SK-N-SH (cell line): ENCODE measurements at regions not wholly inside any gene's neighbourhood (a gene's known extent, or its start where the extent isn't known, plus 50 kb on each side); places are given as distances from the start of the nearest gene placed in this dataset.

Experiments used
- CTCF ChIA-PET: fragments of 300-600, 350-600 bp; formaldehyde crosslinking; extraction: SDS; loops from one replicate; lab custom pipeline; 2021; lab: Yijun Ruan, JAX
- POLR2A ChIA-PET: fragments of 350-600 bp; sonication (Branson Sonifier 250); formaldehyde crosslinking; extraction: SDS; loops from one replicate; lab custom pipeline; 2020; ENCODE audit warnings: antibody characterized with exemption, inconsistent platforms; lab: Yijun Ruan, JAX
- DNase-seq: peaks from one replicate; pipeline ENCODE4 v3.0.0; 2012
- H2AFZ ChIP-seq: fragments of 200-600 bp; sonication (generic); 2 replicates; pipeline ENCODE4 v1.8.1; 2016; ENCODE audit warnings: antibody characterized with exemption, mild to moderate bottlenecking, low read depth
- H3F3A ChIP-seq: fragments of 200-600 bp; sonication (generic); replicated peaks from 2 replicates; pipeline ENCODE3; 2016; ENCODE audit warnings: antibody characterized with exemption, mild to moderate bottlenecking; ENCODE audit not compliant: insufficient read depth
- H3K27ac ChIP-seq, 2 experiments: fragments of 200-500 bp in 1 of 2; fragments of 200-600 bp in 1 of 2; sonication (Bioruptor generic) in 1 of 2; sonication (generic), shearing (Covaris generic) in 1 of 2; 2 replicates each; pipeline versions ENCODE4 v1.5.1 to v1.6.1; 2014 to 2016; ENCODE audit warnings: low read depth in 2 of 2, inconsistent platforms in 1 of 2, low read length in 1 of 2, mild to moderate bottlenecking in 1 of 2, mixed read lengths in 1 of 2
- H3K27me3 ChIP-seq: fragments of 200-600 bp; sonication (generic), shearing (Covaris generic); 2 replicates; pipeline ENCODE4 v1.6.1; 2016; ENCODE audit warnings: mixed run types; ENCODE audit not compliant: insufficient read depth
- H3K36me3 ChIP-seq, 2 experiments: fragments of 200-500 bp in 1 of 2; fragments of 200-600 bp in 1 of 2; sonication (Bioruptor generic) in 1 of 2; sonication (generic) in 1 of 2; replicated peaks in 1 of 2; 2 replicates each; pipeline versions ENCODE3 to v1.5.1; 2014 to 2016; ENCODE audit warnings: low read length in 1 of 2, mild to moderate bottlenecking in 1 of 2; ENCODE audit not compliant: insufficient read depth in 2 of 2, control insufficient read depth in 1 of 2
- H3K4me1 ChIP-seq, 2 experiments: fragments of 200-500 bp in 1 of 2; fragments of 200-600 bp in 1 of 2; sonication (Bioruptor generic) in 1 of 2; sonication (generic), shearing (Covaris generic) in 1 of 2; 2 replicates each; pipeline versions ENCODE4 v1.5.1 to v1.6.1; 2014 to 2016; ENCODE audit warnings: low read depth in 1 of 2, low read length in 1 of 2, mixed run types in 1 of 2; ENCODE audit not compliant: insufficient read depth in 2 of 2, control insufficient read depth in 1 of 2
- H3K4me2 ChIP-seq: fragments of 200-600 bp; sonication (generic), shearing (Covaris generic); 2 replicates; pipeline ENCODE4 v1.6.1; 2017; ENCODE audit warnings: mixed run types
- H3K4me3 ChIP-seq, 2 experiments: fragments of 200-500 bp in 1 of 2; fragments of 200-600 bp in 1 of 2; sonication (Bioruptor generic) in 1 of 2; sonication (generic), shearing (Covaris generic) in 1 of 2; 2 replicates each; pipeline versions ENCODE4 v1.5.1 to v1.8.1; 2014 to 2016; ENCODE audit warnings: low read depth in 2 of 2, inconsistent platforms in 1 of 2, low read length in 1 of 2, mild to moderate bottlenecking in 1 of 2, mixed read lengths in 1 of 2, moderate library complexity in 1 of 2
- H3K79me2 ChIP-seq: fragments of 200-600 bp; sonication (generic); 2 replicates; pipeline ENCODE4 v1.8.1; 2017; ENCODE audit warnings: mild to moderate bottlenecking; ENCODE audit not compliant: insufficient read depth
- H3K9ac ChIP-seq: fragments of 200-600 bp; sonication (generic); 2 replicates; pipeline ENCODE4 v1.6.1; 2017; ENCODE audit warnings: mixed run types
- H3K9me2 ChIP-seq: fragments of 200-600 bp; sonication (generic); 2 replicates; pipeline ENCODE4 v1.6.1; 2017; ENCODE audit warnings: mixed run types
- H3K9me3 ChIP-seq: fragments of 200-600 bp; sonication (generic); 2 replicates; pipeline ENCODE4 v1.6.1; 2017; ENCODE audit warnings: mixed run types, mild to moderate bottlenecking, moderate library complexity
- H4K20me1 ChIP-seq: fragments of 200-600 bp; sonication (generic); 2 replicates; pipeline ENCODE4 v1.6.1; 2017; ENCODE audit warnings: mild to moderate bottlenecking, mixed run types; ENCODE audit not compliant: insufficient read depth
- FOSL2 ChIP-seq: IDR thresholded peaks from 2 replicates; pipeline ENCODE4 v1.4.0; 2012; ENCODE audit warnings: low read depth, mild to moderate bottlenecking, moderate library complexity, borderline replicate concordance
- FOXJ3 ChIP-seq: sonication (generic); formaldehyde crosslinking; IDR thresholded peaks from 2 replicates; pipeline ENCODE4 v1.5.1; 2020; ENCODE audit warnings: mild to moderate bottlenecking, missing genetic modification reagents
- GABPA ChIP-seq: IDR thresholded peaks from 2 replicates; pipeline ENCODE4 v1.4.0; 2012; ENCODE audit warnings: low read depth, mild to moderate bottlenecking
- GATA2 ChIP-seq: sonication (generic); formaldehyde crosslinking; IDR thresholded peaks from 2 replicates; pipeline ENCODE4 v1.5.0; 2020; ENCODE audit warnings: mild to moderate bottlenecking, missing genetic modification reagents
- JUND ChIP-seq: IDR thresholded peaks from 2 replicates; pipeline ENCODE4 v1.4.0; 2012
- MEF2A ChIP-seq: IDR thresholded peaks from 2 replicates; pipeline ENCODE4 v1.4.0; 2012; ENCODE audit warnings: low read depth, borderline replicate concordance
- MXI1 ChIP-seq: IDR thresholded peaks from 2 replicates; pipeline ENCODE4 v1.6.1; 2012; ENCODE audit warnings: mild to moderate bottlenecking, low read depth, low read length, improper control_type of control experiment
- NFIC ChIP-seq: IDR thresholded peaks from 2 replicates; pipeline ENCODE4 v1.4.0; 2012; ENCODE audit warnings: borderline replicate concordance
- POLR2AphosphoS5 ChIP-seq: IDR thresholded peaks from 2 replicates; pipeline ENCODE4 v1.6.1; 2012; ENCODE audit warnings: low read depth, low read length
- RAD21 ChIP-seq: IDR thresholded peaks from 2 replicates; pipeline ENCODE4 v1.6.1; 2012; ENCODE audit warnings: mild to moderate bottlenecking, low read length
- RFX5 ChIP-seq: IDR thresholded peaks from 2 replicates; pipeline ENCODE4 v1.6.1; 2012; ENCODE audit warnings: mild to moderate bottlenecking, improper control_type of control experiment, low read length
- RXRA ChIP-seq: IDR thresholded peaks from 2 replicates; pipeline ENCODE4 v1.4.0; 2012; ENCODE audit warnings: low read depth, mild to moderate bottlenecking, borderline replicate concordance
- SIN3A ChIP-seq: IDR thresholded peaks from 2 replicates; pipeline ENCODE4 v1.6.1; 2012; ENCODE audit warnings: low read depth, mild to moderate bottlenecking, low read length, moderate library complexity, borderline replicate concordance
- SMC3 ChIP-seq: IDR thresholded peaks from 2 replicates; pipeline ENCODE4 v1.6.1; 2012; ENCODE audit warnings: low read depth, low read length, improper control_type of control experiment
- TCF12 ChIP-seq: IDR thresholded peaks from 2 replicates; pipeline ENCODE4 v1.4.0; 2012
- YY1 ChIP-seq: IDR thresholded peaks from 2 replicates; pipeline ENCODE4 v1.4.0; 2012; ENCODE audit warnings: low read depth, mild to moderate bottlenecking
- TF ChIP-seq, protein P1 (sequence below): IDR thresholded peaks from 2 replicates; pipeline ENCODE4 v1.6.1; 2012; ENCODE audit warnings: mild to moderate bottlenecking, low read depth, low read length, moderate library complexity
- TF ChIP-seq, protein P2 (sequence below): fragments of 150-350 bp; IDR thresholded peaks from 2 replicates; pipeline ENCODE4 v1.6.1; 2016; ENCODE audit warnings: mild to moderate bottlenecking, low read depth, low read length
- TF ChIP-seq, protein P3 (sequence below): fragments of 150-350 bp; IDR thresholded peaks from 2 replicates; pipeline ENCODE4 v1.6.1; 2017; ENCODE audit warnings: antibody characterized with exemption, low read length, low read depth, borderline replicate concordance
- TF ChIP-seq, protein P4 (sequence below): IDR thresholded peaks from 2 replicates; pipeline ENCODE4 v1.4.0; 2012; ENCODE audit warnings: low read depth

DNA sequence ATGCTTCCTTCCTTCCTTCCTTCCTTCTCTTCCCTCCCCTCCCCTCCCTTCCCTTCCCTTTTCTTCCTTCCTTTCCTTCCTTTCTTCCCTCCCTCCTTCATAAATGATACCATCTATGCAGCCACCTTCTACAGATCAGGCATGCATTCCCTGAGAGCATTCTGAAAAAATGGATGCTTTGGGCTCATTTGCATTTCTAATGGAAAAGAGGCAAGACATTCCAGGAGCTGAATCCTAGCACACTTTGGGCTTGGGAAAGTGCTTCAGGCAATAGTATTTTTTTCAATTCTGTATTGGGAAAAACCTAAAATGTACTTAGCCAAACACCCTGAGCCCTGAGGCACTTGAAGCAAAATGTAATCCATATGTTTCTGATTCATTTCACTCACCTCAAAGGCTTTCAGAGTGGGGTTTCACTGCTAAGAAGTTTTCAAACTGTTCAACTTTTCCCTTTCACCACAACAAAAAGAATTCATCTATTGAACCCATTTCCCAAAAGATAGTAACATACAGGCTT, 220.1 kb upstream of the RORA start:
- H3K9me2 ChIP-seq, result no peaks in the 10 kb centered on the region
- ChIA-PET CTCF (no interaction called here), POLR2A (no interaction called here)
- no peak overlapping the region for H3K27ac ChIP-seq
- no peaks in the 10 kb centered on the region for H3K79me2 ChIP-seq
- no peak for DNase-seq
- no peak overlapping the region for H3K9ac ChIP-seq
- no peaks in the 10 kb centered on the region for H4K20me1 ChIP-seq
- TF ChIP-seq MEF2A (no peak), POLR2AphosphoS5 (no peak), TCF12 (no peak), RFX5 (no peak), MXI1 (no peak), SMC3 (no peak), FOXJ3 (no peak), JUND (no peak), GATA2 (CRISPR knock-in tag) (no peak), NFIC (no peak), RXRA (no peak), RAD21 (no peak), SIN3A (no peak), FOSL2 (no peak), YY1 (no peak), GABPA (no peak)
- TF ChIP-seq, protein P1, sequence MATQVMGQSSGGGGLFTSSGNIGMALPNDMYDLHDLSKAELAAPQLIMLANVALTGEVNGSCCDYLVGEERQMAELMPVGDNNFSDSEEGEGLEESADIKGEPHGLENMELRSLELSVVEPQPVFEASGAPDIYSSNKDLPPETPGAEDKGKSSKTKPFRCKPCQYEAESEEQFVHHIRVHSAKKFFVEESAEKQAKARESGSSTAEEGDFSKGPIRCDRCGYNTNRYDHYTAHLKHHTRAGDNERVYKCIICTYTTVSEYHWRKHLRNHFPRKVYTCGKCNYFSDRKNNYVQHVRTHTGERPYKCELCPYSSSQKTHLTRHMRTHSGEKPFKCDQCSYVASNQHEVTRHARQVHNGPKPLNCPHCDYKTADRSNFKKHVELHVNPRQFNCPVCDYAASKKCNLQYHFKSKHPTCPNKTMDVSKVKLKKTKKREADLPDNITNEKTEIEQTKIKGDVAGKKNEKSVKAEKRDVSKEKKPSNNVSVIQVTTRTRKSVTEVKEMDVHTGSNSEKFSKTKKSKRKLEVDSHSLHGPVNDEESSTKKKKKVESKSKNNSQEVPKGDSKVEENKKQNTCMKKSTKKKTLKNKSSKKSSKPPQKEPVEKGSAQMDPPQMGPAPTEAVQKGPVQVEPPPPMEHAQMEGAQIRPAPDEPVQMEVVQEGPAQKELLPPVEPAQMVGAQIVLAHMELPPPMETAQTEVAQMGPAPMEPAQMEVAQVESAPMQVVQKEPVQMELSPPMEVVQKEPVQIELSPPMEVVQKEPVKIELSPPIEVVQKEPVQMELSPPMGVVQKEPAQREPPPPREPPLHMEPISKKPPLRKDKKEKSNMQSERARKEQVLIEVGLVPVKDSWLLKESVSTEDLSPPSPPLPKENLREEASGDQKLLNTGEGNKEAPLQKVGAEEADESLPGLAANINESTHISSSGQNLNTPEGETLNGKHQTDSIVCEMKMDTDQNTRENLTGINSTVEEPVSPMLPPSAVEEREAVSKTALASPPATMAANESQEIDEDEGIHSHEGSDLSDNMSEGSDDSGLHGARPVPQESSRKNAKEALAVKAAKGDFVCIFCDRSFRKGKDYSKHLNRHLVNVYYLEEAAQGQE, result no peak
- TF ChIP-seq, protein P2, sequence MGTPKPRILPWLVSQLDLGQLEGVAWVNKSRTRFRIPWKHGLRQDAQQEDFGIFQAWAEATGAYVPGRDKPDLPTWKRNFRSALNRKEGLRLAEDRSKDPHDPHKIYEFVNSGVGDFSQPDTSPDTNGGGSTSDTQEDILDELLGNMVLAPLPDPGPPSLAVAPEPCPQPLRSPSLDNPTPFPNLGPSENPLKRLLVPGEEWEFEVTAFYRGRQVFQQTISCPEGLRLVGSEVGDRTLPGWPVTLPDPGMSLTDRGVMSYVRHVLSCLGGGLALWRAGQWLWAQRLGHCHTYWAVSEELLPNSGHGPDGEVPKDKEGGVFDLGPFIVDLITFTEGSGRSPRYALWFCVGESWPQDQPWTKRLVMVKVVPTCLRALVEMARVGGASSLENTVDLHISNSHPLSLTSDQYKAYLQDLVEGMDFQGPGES, result no peak
- TF ChIP-seq, protein P3, sequence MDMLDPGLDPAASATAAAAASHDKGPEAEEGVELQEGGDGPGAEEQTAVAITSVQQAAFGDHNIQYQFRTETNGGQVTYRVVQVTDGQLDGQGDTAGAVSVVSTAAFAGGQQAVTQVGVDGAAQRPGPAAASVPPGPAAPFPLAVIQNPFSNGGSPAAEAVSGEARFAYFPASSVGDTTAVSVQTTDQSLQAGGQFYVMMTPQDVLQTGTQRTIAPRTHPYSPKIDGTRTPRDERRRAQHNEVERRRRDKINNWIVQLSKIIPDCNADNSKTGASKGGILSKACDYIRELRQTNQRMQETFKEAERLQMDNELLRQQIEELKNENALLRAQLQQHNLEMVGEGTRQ, result no peak
- TF ChIP-seq, protein P4, sequence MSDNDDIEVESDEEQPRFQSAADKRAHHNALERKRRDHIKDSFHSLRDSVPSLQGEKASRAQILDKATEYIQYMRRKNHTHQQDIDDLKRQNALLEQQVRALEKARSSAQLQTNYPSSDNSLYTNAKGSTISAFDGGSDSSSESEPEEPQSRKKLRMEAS, result no peak
- H3F3A ChIP-seq, result no peaks in the 10 kb centered on the region
- H3K36me3 ChIP-seq, result no peaks in the 10 kb centered on the region
- no peak overlapping the region for H3K4me2 ChIP-seq
- no peak overlapping the region for H3K4me3 ChIP-seq
- H3K27me3 ChIP-seq, result no peaks in the 10 kb centered on the region
- no peaks in the 10 kb centered on the region for H3K9me3 ChIP-seq
- no peak overlapping the region for H2AFZ ChIP-seq
- peaks cover 0 to 2% of the 10 kb centered on the region in 2 experiments; a peak in 1 of 4 replicates for H3K4me1 ChIP-seq
